Keratinocyte (primary cell): ENCODE measurements at regions not wholly inside any gene's neighbourhood (a gene's known extent, or its start where the extent isn't known, plus 50 kb on each side); places are given as distances from the start of the nearest gene placed in this dataset.
A peak's percentile ranks its signal among the peaks of the same experiment; 100 is the strongest.
"Not testable (repeated sequence)": the region's sequence is repeated elsewhere in the genome, so short reads cannot be mapped to it uniquely, and the experiment has no call there.

Source experiments
- DNase-seq: peaks from one replicate; pipeline ENCODE4 v3.0.0-alpha.2; 2011; ENCODE audit warnings: low read depth, missing footprints, low spot score
- FAIRE-seq: peaks from 2 replicates; lab custom pipeline; 2011; peaks lifted over from hg19 to GRCh38; lab: Jason Lieb, UNC
- H2AFZ ChIP-seq: 2 replicates; pipeline ENCODE4 v1.6.0; 2012; ENCODE audit warnings: low read length, control low read depth, inconsistent platforms; ENCODE audit not compliant: control insufficient read depth
- H3K27ac ChIP-seq: 2 replicates; pipeline ENCODE4 v1.5.1; 2011; ENCODE audit warnings: low read length; ENCODE audit not compliant: control insufficient read depth, insufficient read depth
- H3K27me3 ChIP-seq: 3 replicates; pipeline ENCODE4 v1.6.0; 2011; ENCODE audit warnings: low read length; ENCODE audit not compliant: control insufficient read depth, insufficient read depth; ENCODE audit errors: extremely low read depth
- H3K36me3 ChIP-seq, 2 experiments: 2 replicates in 1 of 2; 3 replicates in 1 of 2; pipeline ENCODE4 v1.5.1; 2011; ENCODE audit warnings: low read length in 2 of 2, mild to moderate bottlenecking in 1 of 2; ENCODE audit not compliant: control insufficient read depth in 2 of 2, insufficient read depth in 2 of 2; ENCODE audit errors: extremely low read depth in 1 of 2
- H3K4me1 ChIP-seq: 3 replicates; pipeline ENCODE4 v1.5.1; 2011; ENCODE audit warnings: low read length; ENCODE audit not compliant: control insufficient read depth, insufficient read depth; ENCODE audit errors: extremely low read depth
- H3K4me2 ChIP-seq: 3 replicates; pipeline ENCODE4 v1.6.0; 2011; ENCODE audit warnings: low read depth, low read length; ENCODE audit not compliant: control insufficient read depth, insufficient read depth; ENCODE audit errors: extremely low read depth
- H3K4me3 ChIP-seq, 3 experiments: fragments of 200-600 bp in 1 of 3; sonication (generic) in 1 of 3; 2 replicates in 2 of 3; 3 replicates in 1 of 3; pipeline ENCODE4 v1.5.1; 2011 to 2016; ENCODE audit warnings: low read length in 3 of 3, mild to moderate bottlenecking in 3 of 3, control low read depth in 2 of 3, inconsistent platforms in 1 of 3, low read depth in 1 of 3, mixed read lengths in 1 of 3, mixed run types in 1 of 3, moderate library complexity in 1 of 3; ENCODE audit not compliant: control insufficient read depth in 2 of 3, insufficient read depth in 2 of 3; ENCODE audit errors: extremely low read depth in 1 of 3
- H3K79me2 ChIP-seq: 2 replicates; pipeline ENCODE4 v1.6.0; 2012; ENCODE audit warnings: low read length; ENCODE audit not compliant: control insufficient read depth, insufficient read depth
- H3K9ac ChIP-seq: 3 replicates; pipeline ENCODE4 v1.6.0; 2011; ENCODE audit warnings: low read length; ENCODE audit not compliant: control insufficient read depth, insufficient read depth; ENCODE audit errors: extremely low read depth
- H3K9me1 ChIP-seq: 3 replicates; pipeline ENCODE4 v1.6.0; 2011; ENCODE audit warnings: low read length; ENCODE audit not compliant: control insufficient read depth, insufficient read depth; ENCODE audit errors: extremely low read depth
- H3K9me3 ChIP-seq: 2 replicates; pipeline ENCODE4 v1.5.1; 2012; ENCODE audit warnings: low read depth, low read length; ENCODE audit not compliant: control insufficient read depth
- H4K20me1 ChIP-seq: 3 replicates; pipeline ENCODE4 v1.6.0; 2011; ENCODE audit warnings: low read length; ENCODE audit not compliant: control insufficient read depth, insufficient read depth; ENCODE audit errors: extremely low read depth
- CTCF ChIP-seq, 3 experiments: IDR thresholded peaks in 1 of 3; conservative IDR thresholded peaks in 1 of 3; optimal IDR thresholded peaks in 1 of 3; 2 replicates in 2 of 3; 3 replicates in 1 of 3; pipeline versions ENCODE3 to v1.5.1; 2011; ENCODE audit warnings: low read length in 3 of 3, mild to moderate bottlenecking in 3 of 3, moderate library complexity in 2 of 3, control low read depth in 1 of 3, inconsistent platforms in 1 of 3; ENCODE audit not compliant: insufficient read depth in 2 of 3; ENCODE audit errors: extremely low read depth in 1 of 3
- EZH2 ChIP-seq: IDR thresholded peaks from one replicate; pipeline ENCODE4 v1.6.1; 2012; ENCODE audit warnings: inconsistent platforms, mild to moderate bottlenecking, low read length, moderate library complexity
- dilution Hi-C: fragments of 300-500 bp; cut with MboI; formaldehyde crosslinking; loops from one replicate; pipeline ENCODE4 v1.7.0; 2020; ENCODE audit warnings: low sequenced_read_pairs; ENCODE audit not compliant: extremely low pct_ligation_motif_present

- no peaks in the 10 kb centered on the region for H3K79me2 ChIP-seq
- no peaks in the 10 kb centered on the region for H3K36me3 ChIP-seq
- DNase-seq (no peak), FAIRE-seq (no peak)
- H3K4me2 ChIP-seq, result no peak overlapping the region
- no peaks in the 10 kb centered on the region for H4K20me1 ChIP-seq
- no peak overlapping the region for H3K27ac ChIP-seq
- H2AFZ ChIP-seq, result no peak overlapping the region
- H3K4me3 ChIP-seq, result no peak overlapping the region
- no peak overlapping the region for H3K9ac ChIP-seq
- TF ChIP-seq CTCF (optimal IDR thresholded peaks at IDR 0.05 in 1 of 3, IDR thresholded peaks at IDR 0.05 in 1 of 3, conservative IDR thresholded peaks at IDR 0.05 in 1 of 3; ENCODE audit: extremely low read depth in 1 of 3, insufficient read depth in 2 of 3, low read length in 3 of 3) (peak; percentile 51 to 84 (median 70)), EZH2 (no peak)
- dilution Hi-C loops, result no loop called here
- no peaks in the 10 kb centered on the region for H3K9me3 ChIP-seq
- peaks cover 3% of the 10 kb centered on the region for H3K27me3 ChIP-seq
- H3K4me1 ChIP-seq, result no peaks in the 10 kb centered on the region
- no peaks in the 10 kb centered on the region for H3K9me1 ChIP-seq
Measured at GRCh38 chr1:18575620-18576019, 55.0 kb upstream of the PAX7 start.

DNA sequence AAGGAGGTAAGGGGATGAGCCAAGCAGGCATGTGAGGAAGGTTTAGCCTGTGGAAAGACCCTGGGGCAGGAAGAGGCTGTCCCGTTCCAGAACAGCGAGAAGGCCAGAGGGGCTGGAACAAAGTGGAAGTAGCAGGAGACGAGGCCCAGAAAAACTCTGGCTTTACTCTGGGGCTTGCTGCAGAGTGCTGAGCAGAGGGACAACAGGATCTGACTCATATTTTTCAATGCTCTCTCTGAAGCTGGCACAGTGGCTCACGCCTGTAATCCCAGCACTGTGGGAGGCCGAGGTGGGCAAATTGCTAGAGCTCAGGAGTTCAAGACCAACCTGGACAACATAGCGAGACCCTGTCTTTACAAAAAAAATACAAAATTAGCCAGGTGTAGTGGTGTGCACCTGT, 52.4 kb upstream of the PAX7 start:
- H3K36me3 ChIP-seq, result no peaks in the 10 kb centered on the region
- no peaks in the 10 kb centered on the region for H3K9me1 ChIP-seq
- no peak overlapping the region for H3K9ac ChIP-seq
- no peak overlapping the region for H3K4me3 ChIP-seq
- H3K27me3 ChIP-seq, result no peaks in the 10 kb centered on the region
- FAIRE-seq (no peak), DNase-seq (no peak)
- no peak overlapping the region for H3K27ac ChIP-seq
- no peaks in the 10 kb centered on the region for H3K4me1 ChIP-seq
- dilution Hi-C loops, result no loop called here
- H4K20me1 ChIP-seq, result no peaks in the 10 kb centered on the region
- H2AFZ ChIP-seq, result no peak overlapping the region
- no peak overlapping the region for H3K4me2 ChIP-seq
- TF ChIP-seq EZH2, result no peak
- TF ChIP-seq CTCF (optimal IDR thresholded peaks at IDR 0.05 in 1 of 3, IDR thresholded peaks at IDR 0.05 in 1 of 3, conservative IDR thresholded peaks at IDR 0.05 in 1 of 3; ENCODE audit: extremely low read depth in 1 of 3, insufficient read depth in 2 of 3, low read length in 3 of 3), result no peak
- H3K79me2 ChIP-seq, result no peaks in the 10 kb centered on the region
- no peaks in the 10 kb centered on the region for H3K9me3 ChIP-seq

DNA sequence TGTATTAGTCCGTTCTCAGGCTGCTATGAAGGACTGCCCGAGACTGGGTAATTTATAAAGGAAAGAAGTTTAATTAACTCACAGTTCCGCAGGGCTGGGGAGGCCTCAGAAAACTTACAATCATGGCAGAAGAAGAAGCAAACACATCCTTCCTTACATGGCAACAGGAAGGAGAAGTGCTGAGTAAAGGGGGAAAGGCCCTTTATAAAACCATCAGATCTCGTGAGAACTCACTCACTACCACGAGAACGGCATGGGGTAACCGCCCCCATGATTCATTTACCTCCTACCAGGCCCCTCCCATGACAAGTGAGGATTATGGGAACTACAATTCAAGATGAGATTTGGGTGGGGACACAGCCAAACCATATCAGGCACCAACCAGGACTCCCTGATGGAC, 51.4 kb upstream of the PAX7 start:
- DNase-seq, FAIRE-seq, H3K27ac ChIP-seq, H2AFZ ChIP-seq, dilution Hi-C loops, H4K20me1 ChIP-seq, H3K27me3 ChIP-seq, H3K4me1 ChIP-seq, H3K4me2 ChIP-seq, H3K9me3 ChIP-seq, H3K9ac ChIP-seq, H3K9me1 ChIP-seq, H3K36me3 ChIP-seq, H3K4me3 ChIP-seq, H3K79me2 ChIP-seq: not testable (repeated sequence)
